ENCODE measurements at regions not wholly inside any gene's neighbourhood (a gene's known extent, or its start where the extent isn't known, plus 50 kb on each side); places are given as distances from the start of the nearest gene placed in this dataset.

GRCh38 chr11:106449763-106450162 is 372.3 kb downstream of the AASDHPPT start:
- TF ChIP-seq, protein P1, sequence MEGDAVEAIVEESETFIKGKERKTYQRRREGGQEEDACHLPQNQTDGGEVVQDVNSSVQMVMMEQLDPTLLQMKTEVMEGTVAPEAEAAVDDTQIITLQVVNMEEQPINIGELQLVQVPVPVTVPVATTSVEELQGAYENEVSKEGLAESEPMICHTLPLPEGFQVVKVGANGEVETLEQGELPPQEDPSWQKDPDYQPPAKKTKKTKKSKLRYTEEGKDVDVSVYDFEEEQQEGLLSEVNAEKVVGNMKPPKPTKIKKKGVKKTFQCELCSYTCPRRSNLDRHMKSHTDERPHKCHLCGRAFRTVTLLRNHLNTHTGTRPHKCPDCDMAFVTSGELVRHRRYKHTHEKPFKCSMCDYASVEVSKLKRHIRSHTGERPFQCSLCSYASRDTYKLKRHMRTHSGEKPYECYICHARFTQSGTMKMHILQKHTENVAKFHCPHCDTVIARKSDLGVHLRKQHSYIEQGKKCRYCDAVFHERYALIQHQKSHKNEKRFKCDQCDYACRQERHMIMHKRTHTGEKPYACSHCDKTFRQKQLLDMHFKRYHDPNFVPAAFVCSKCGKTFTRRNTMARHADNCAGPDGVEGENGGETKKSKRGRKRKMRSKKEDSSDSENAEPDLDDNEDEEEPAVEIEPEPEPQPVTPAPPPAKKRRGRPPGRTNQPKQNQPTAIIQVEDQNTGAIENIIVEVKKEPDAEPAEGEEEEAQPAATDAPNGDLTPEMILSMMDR (IDR thresholded peaks at IDR 0.05; ENCODE audit: low read depth, low read length, missing input control), result no peak
- TF ChIP-seq RAD21 (IDR thresholded peaks at IDR 0.05), result no peak
- TF ChIP-seq GABPA (IDR thresholded peaks at IDR 0.05 in 1 of 2, conservative IDR thresholded peaks at IDR 0.05 in 1 of 2), result no peak
- no peak for TF ChIP-seq ZBTB33 (IDR thresholded peaks at IDR 0.05)
- no peak for TF ChIP-seq TAF1 (conservative IDR thresholded peaks at IDR 0.05)
- no peak for TF ChIP-seq MAX (IDR thresholded peaks at IDR 0.05)
- TF ChIP-seq JUND (IDR thresholded peaks at IDR 0.05), result no peak
- TF ChIP-seq YY1 (IDR thresholded peaks at IDR 0.05), result no peak
- TF ChIP-seq EGR1 (IDR thresholded peaks at IDR 0.05; ENCODE audit: low read depth in 2 of 2), result no peak
